K562 (cell line): ENCODE measurements at regions not wholly inside any gene's neighbourhood (a gene's known extent, or its start where the extent isn't known, plus 50 kb on each side); places are given as distances from the start of the nearest gene placed in this dataset.

Experiments
- BRCA1 ChIP-seq, 2 experiments: fragments of 450-650 bp in 1 of 2; sonication (generic) in 1 of 2; formaldehyde crosslinking in 1 of 2; IDR thresholded peaks; 2 replicates each; pipeline versions ENCODE4 v1.5.0 to v1.6.1; 2017 to 2020; ENCODE audit warnings: mild to moderate bottlenecking in 1 of 2, missing genetic modification reagents in 1 of 2
- CHD2 ChIP-seq: IDR thresholded peaks from 2 replicates; pipeline ENCODE4 v1.6.1; 2011; ENCODE audit warnings: low read depth, low read length
- GABPB1 ChIP-seq: sonication (generic); formaldehyde crosslinking; IDR thresholded peaks from 2 replicates; pipeline ENCODE4 v1.8.0; 2022; ENCODE audit warnings: mild to moderate bottlenecking, missing genetic modification reagents
- HIVEP1 ChIP-seq: fragments of 250-450 bp; sonication (Bioruptor Pico); IDR thresholded peaks from 2 replicates; pipeline ENCODE4 v1.4.0; 2020; ENCODE audit warnings: mild to moderate bottlenecking
- POLR2A ChIP-seq: fragments of 450-650 bp; conservative IDR thresholded peaks from 2 replicates; pipeline ENCODE4 v1.6.1; 2016
- RCOR1 ChIP-seq, 2 experiments: IDR thresholded peaks; 2 replicates each; pipeline ENCODE4 v1.6.1; 2012; ENCODE audit warnings: low read depth in 2 of 2, low read length in 2 of 2, borderline replicate concordance in 1 of 2, improper control_type of control experiment in 1 of 2
- TBP ChIP-seq: optimal IDR thresholded peaks from 2 replicates; pipeline ENCODE3; 2011; ENCODE audit warnings: low read depth, low read length, improper control_type of control experiment
- ZNF3 ChIP-seq: fragments of 250-450 bp; sonication (Bioruptor Pico); IDR thresholded peaks from 2 replicates; pipeline ENCODE4 v1.5.0; 2021; ENCODE audit warnings: mild to moderate bottlenecking, moderate library complexity
- TF ChIP-seq, protein P1 (sequence below): fragments of 250-450 bp; sonication (Bioruptor Pico); IDR thresholded peaks from 2 replicates; pipeline ENCODE4 v1.8.0; 2022; ENCODE audit warnings: inconsistent platforms
- TF ChIP-seq, protein P2 (sequence below): sonication (generic); formaldehyde crosslinking; IDR thresholded peaks from 2 replicates; pipeline ENCODE4 v1.8.1; 2022; ENCODE audit warnings: missing genetic modification reagents
- TF ChIP-seq, protein P3 (sequence below): sonication (generic); formaldehyde crosslinking; IDR thresholded peaks from 2 replicates; pipeline ENCODE4 v1.8.0; 2022; ENCODE audit warnings: mild to moderate bottlenecking, missing genetic modification reagents
- TF ChIP-seq, protein P4 (sequence below): fragments of 450-650 bp; IDR thresholded peaks from 2 replicates; pipeline ENCODE4 v1.6.1; 2016; ENCODE audit warnings: antibody characterized with exemption

DNA sequence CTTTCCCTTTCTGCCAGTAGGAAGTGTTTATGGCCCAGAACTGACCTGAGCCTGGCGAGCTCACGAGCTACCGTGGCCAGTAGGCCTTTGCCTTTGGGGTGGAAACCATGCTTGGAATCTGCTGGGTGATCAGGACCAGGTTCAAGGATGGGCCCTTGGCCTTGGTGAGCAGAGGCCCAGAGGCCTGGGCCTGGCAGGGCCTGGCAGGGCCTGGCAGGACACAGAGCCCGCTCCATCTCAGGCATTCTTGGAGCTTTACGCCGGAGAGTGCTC, 184.8 kb upstream of the RTL1 start:
- TF ChIP-seq, protein P1, sequence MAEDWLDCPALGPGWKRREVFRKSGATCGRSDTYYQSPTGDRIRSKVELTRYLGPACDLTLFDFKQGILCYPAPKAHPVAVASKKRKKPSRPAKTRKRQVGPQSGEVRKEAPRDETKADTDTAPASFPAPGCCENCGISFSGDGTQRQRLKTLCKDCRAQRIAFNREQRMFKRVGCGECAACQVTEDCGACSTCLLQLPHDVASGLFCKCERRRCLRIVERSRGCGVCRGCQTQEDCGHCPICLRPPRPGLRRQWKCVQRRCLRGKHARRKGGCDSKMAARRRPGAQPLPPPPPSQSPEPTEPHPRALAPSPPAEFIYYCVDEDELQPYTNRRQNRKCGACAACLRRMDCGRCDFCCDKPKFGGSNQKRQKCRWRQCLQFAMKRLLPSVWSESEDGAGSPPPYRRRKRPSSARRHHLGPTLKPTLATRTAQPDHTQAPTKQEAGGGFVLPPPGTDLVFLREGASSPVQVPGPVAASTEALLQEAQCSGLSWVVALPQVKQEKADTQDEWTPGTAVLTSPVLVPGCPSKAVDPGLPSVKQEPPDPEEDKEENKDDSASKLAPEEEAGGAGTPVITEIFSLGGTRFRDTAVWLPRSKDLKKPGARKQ (CRISPR knock-in tag), result no peak
- TF ChIP-seq, protein P2, sequence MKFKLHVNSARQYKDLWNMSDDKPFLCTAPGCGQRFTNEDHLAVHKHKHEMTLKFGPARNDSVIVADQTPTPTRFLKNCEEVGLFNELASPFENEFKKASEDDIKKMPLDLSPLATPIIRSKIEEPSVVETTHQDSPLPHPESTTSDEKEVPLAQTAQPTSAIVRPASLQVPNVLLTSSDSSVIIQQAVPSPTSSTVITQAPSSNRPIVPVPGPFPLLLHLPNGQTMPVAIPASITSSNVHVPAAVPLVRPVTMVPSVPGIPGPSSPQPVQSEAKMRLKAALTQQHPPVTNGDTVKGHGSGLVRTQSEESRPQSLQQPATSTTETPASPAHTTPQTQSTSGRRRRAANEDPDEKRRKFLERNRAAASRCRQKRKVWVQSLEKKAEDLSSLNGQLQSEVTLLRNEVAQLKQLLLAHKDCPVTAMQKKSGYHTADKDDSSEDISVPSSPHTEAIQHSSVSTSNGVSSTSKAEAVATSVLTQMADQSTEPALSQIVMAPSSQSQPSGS (CRISPR knock-in tag), result no peak
- TF ChIP-seq, protein P3, sequence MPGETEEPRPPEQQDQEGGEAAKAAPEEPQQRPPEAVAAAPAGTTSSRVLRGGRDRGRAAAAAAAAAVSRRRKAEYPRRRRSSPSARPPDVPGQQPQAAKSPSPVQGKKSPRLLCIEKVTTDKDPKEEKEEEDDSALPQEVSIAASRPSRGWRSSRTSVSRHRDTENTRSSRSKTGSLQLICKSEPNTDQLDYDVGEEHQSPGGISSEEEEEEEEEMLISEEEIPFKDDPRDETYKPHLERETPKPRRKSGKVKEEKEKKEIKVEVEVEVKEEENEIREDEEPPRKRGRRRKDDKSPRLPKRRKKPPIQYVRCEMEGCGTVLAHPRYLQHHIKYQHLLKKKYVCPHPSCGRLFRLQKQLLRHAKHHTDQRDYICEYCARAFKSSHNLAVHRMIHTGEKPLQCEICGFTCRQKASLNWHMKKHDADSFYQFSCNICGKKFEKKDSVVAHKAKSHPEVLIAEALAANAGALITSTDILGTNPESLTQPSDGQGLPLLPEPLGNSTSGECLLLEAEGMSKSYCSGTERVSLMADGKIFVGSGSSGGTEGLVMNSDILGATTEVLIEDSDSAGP (CRISPR knock-in tag), result no peak
- TF ChIP-seq, protein P4, sequence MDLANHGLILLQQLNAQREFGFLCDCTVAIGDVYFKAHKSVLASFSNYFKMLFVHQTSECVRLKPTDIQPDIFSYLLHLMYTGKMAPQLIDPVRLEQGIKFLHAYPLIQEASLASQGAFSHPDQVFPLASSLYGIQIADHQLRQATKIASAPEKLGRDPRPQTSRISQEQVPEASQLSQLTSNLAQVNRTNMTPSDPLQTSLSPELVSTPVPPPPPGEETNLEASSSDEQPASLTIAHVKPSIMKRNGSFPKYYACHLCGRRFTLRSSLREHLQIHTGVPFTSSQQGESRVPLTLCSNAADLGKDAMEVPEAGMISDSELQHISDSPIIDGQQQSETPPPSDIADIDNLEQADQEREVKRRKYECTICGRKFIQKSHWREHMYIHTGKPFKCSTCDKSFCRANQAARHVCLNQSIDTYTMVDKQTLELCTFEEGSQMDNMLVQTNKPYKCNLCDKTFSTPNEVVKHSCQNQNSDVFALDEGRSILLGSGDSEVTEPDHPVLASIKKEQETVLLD, result no peak
- TF ChIP-seq RCOR1 (IDR thresholded peaks at IDR 0.05; ENCODE audit: borderline replicate concordance in 1 of 2, low read depth in 2 of 2, low read length in 2 of 2) (no peak), BRCA1 (IDR thresholded peaks at IDR 0.05) (no peak), BRCA1 (CRISPR knock-in tag; IDR thresholded peaks at IDR 0.05) (no peak), TBP (no peak), HIVEP1 (CRISPR knock-in tag) (no peak), POLR2A (no peak), GABPB1 (CRISPR knock-in tag) (no peak), CHD2 (no peak), ZNF3 (CRISPR knock-in tag) (no peak)
